PC-9 (cell line): ENCODE measurements at regions not wholly inside any gene's neighbourhood (a gene's known extent, or its start where the extent isn't known, plus 50 kb on each side); places are given as distances from the start of the nearest gene placed in this dataset.

Source experiments
- BruUV-seq: library from RNA; stranded (reverse); fragments of 400-500 nt; replicated peaks from 2 replicates; lab custom pipeline; 2021; lab: Mats Ljungman, UMichigan
- CTCF ChIA-PET: fragments of 300-600 bp; sonication (Branson Sonifier 250); formaldehyde crosslinking; loops from one replicate; lab custom pipeline; 2022; ENCODE audit warnings: antibody characterized with exemption; lab: Charles Lee
- POLR2A ChIA-PET: fragments of 300-600 bp; sonication (Branson Sonifier 250); formaldehyde crosslinking; loops from one replicate; lab custom pipeline; 2022; ENCODE audit warnings: antibody characterized with exemption; ENCODE audit not compliant: unreplicated experiment; lab: Charles Lee
- DNase-seq, 2 experiments: peaks; one replicate each; pipeline versions ENCODE4 v3.0.0 to v3.0.0-alpha.2; 2015 to 2022; ENCODE audit warnings: mixed read lengths in 1 of 2
- H2AFZ ChIP-seq: fragments of 200-600 bp; sonication (generic); 2 replicates; pipeline ENCODE4 v1.8.1; 2017; ENCODE audit warnings: antibody characterized with exemption
- H3F3A ChIP-seq: fragments of 200-600 bp; sonication (generic); 2 replicates; pipeline ENCODE4 v1.8.1; 2017; ENCODE audit warnings: antibody characterized with exemption, mild to moderate bottlenecking, low read depth; ENCODE audit not compliant: insufficient read depth
- H3K27ac ChIP-seq: fragments of 200-600 bp; sonication (generic); 2 replicates; pipeline ENCODE4 v1.6.1; 2016; ENCODE audit warnings: mixed run types
- H3K27me3 ChIP-seq: fragments of 200-600 bp; sonication (generic); 2 replicates; pipeline ENCODE4 v1.6.1; 2016; ENCODE audit warnings: low read depth, mixed run types; ENCODE audit not compliant: insufficient read depth
- H3K36me3 ChIP-seq: fragments of 200-600 bp; sonication (generic); 2 replicates; pipeline ENCODE4 v1.6.1; 2016; ENCODE audit warnings: low read depth, mixed run types
- H3K4me1 ChIP-seq: fragments of 200-600 bp; sonication (generic); replicated peaks from 2 replicates; pipeline ENCODE4 v1.6.1; 2016; ENCODE audit warnings: mixed run types; ENCODE audit not compliant: insufficient read depth
- H3K4me2 ChIP-seq: fragments of 200-600 bp; sonication (generic); 2 replicates; pipeline ENCODE4 v1.6.1; 2017; ENCODE audit warnings: mixed run types
- H3K4me3 ChIP-seq: fragments of 200-600 bp; sonication (generic); 2 replicates; pipeline ENCODE4 v1.6.1; 2016; ENCODE audit warnings: mixed run types
- H3K79me2 ChIP-seq: fragments of 200-600 bp; sonication (generic); 2 replicates; pipeline ENCODE4 v1.6.1; 2017; ENCODE audit warnings: low read depth, mixed run types
- H3K9me2 ChIP-seq: fragments of 200-600 bp; sonication (generic); 2 replicates; pipeline ENCODE4 v1.8.1; 2017; ENCODE audit warnings: mild to moderate bottlenecking; ENCODE audit not compliant: insufficient read depth
- H3K9me3 ChIP-seq: fragments of 200-600 bp; sonication (generic); 2 replicates; pipeline ENCODE4 v1.8.1; 2016; ENCODE audit warnings: low read depth; ENCODE audit not compliant: insufficient read depth
- H4K20me1 ChIP-seq: fragments of 200-600 bp; sonication (generic); 2 replicates; pipeline ENCODE4 v1.8.1; 2017; ENCODE audit not compliant: insufficient read depth
- EZH2 ChIP-seq: fragments of 200-600 bp; sonication (generic); IDR thresholded peaks from 2 replicates; pipeline ENCODE4 v1.8.0; 2017; ENCODE audit warnings: antibody characterized with exemption, low read depth
- intact Hi-C: fragments of 100-400 bp; cut with micrococcal nuclease; formaldehyde crosslinking; loops from one replicate; pipeline ENCODE4 v1.10.0; 2022; ENCODE audit not compliant: unreplicated experiment
- TF ChIP-seq, protein P1 (sequence below): fragments of 200-600 bp; sonication (generic); conservative IDR thresholded peaks from 2 replicates; pipeline ENCODE4 v1.6.1; 2017; ENCODE audit warnings: mixed run types, antibody characterized with exemption, mild to moderate bottlenecking, moderate library complexity

DNA sequence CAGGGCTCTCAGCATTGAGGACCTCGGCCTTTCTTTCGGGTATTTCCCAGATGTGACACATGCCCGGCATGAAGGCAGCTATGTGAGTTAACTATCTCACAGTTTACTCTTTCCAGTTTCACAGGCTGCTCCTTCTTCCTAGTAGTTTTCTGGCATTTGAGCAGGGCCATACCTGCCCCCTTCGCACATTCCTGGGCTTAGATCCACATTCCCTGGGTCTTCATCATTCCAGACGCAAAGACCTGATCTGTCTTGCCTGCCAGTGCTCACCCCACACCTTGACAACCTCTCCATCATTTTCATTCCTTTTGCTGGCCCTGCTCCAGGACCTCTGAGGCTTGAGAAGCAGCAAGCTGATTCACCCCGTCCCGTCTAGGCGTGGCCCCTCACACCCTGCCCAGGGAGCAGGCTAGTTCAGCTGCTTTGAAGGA lies 227.5 kb downstream of the WDR11 start:
- intact Hi-C loops, result no loop called here
- TF ChIP-seq, protein P1, sequence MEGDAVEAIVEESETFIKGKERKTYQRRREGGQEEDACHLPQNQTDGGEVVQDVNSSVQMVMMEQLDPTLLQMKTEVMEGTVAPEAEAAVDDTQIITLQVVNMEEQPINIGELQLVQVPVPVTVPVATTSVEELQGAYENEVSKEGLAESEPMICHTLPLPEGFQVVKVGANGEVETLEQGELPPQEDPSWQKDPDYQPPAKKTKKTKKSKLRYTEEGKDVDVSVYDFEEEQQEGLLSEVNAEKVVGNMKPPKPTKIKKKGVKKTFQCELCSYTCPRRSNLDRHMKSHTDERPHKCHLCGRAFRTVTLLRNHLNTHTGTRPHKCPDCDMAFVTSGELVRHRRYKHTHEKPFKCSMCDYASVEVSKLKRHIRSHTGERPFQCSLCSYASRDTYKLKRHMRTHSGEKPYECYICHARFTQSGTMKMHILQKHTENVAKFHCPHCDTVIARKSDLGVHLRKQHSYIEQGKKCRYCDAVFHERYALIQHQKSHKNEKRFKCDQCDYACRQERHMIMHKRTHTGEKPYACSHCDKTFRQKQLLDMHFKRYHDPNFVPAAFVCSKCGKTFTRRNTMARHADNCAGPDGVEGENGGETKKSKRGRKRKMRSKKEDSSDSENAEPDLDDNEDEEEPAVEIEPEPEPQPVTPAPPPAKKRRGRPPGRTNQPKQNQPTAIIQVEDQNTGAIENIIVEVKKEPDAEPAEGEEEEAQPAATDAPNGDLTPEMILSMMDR, result no peak
- Histone ChIP-seq H3K79me2 (no peaks in the 10 kb centered on the region), H3K4me1 (no peaks in the 10 kb centered on the region), H3K9me3 (no peaks in the 10 kb centered on the region), H3K4me2 (no peak overlapping the region), H2AFZ (no peak overlapping the region), H4K20me1 (no peaks in the 10 kb centered on the region), H3K4me3 (no peak overlapping the region), H3F3A (no peaks in the 10 kb centered on the region), H3K27me3 (peaks cover 36% of the 10 kb centered on the region), H3K9me2 (no peaks in the 10 kb centered on the region), H3K27ac (no peak overlapping the region), H3K36me3 (no peaks in the 10 kb centered on the region)
- POLR2A ChIA-PET, result no interaction called here
- CTCF ChIA-PET, result no interaction called here
- no peak for DNase-seq
- BruUV-seq, result no TSS peak

DNA sequence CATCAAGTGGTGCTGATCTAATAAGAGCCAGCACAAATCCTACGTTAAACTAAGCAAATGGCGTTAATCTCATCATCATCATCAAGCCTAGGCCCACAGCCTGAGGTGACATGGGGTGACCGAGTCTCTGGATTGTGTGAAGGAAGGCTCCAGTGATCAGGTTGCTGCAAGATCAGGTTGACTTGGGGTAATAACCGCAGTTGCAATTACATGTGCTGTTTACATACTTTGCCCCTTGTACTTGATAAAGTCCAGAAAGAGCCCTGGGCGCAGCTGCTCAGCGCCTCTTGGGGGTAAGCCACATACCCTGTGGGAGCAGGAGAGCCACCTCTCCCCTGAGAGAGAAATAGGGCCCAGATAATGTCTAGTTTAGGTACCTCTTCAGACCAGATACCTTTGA lies 228.1 kb downstream of the WDR11 start:
- H3K27me3 ChIP-seq, result peaks cover 40% of the 10 kb centered on the region
- no peaks in the 10 kb centered on the region for H3K79me2 ChIP-seq
- BruUV-seq, result no TSS peak
- no peaks in the 10 kb centered on the region for H3K4me1 ChIP-seq
- no peaks in the 10 kb centered on the region for H3K9me2 ChIP-seq
- intact Hi-C loops, result no loop called here
- no peaks in the 10 kb centered on the region for H4K20me1 ChIP-seq
- H3K27ac ChIP-seq, result no peak overlapping the region
- TF ChIP-seq, protein P1, result no peak
- no peak for TF ChIP-seq EZH2
- POLR2A ChIA-PET, result no interaction called here
- no peak overlapping the region for H2AFZ ChIP-seq
- DNase-seq, result no peak
- CTCF ChIA-PET, result no interaction called here
- H3K36me3 ChIP-seq, result no peaks in the 10 kb centered on the region
- H3K9me3 ChIP-seq, result no peaks in the 10 kb centered on the region
- H3K4me3 ChIP-seq, result no peak overlapping the region
- no peak overlapping the region for H3K4me2 ChIP-seq
- H3F3A ChIP-seq, result no peaks in the 10 kb centered on the region

DNA sequence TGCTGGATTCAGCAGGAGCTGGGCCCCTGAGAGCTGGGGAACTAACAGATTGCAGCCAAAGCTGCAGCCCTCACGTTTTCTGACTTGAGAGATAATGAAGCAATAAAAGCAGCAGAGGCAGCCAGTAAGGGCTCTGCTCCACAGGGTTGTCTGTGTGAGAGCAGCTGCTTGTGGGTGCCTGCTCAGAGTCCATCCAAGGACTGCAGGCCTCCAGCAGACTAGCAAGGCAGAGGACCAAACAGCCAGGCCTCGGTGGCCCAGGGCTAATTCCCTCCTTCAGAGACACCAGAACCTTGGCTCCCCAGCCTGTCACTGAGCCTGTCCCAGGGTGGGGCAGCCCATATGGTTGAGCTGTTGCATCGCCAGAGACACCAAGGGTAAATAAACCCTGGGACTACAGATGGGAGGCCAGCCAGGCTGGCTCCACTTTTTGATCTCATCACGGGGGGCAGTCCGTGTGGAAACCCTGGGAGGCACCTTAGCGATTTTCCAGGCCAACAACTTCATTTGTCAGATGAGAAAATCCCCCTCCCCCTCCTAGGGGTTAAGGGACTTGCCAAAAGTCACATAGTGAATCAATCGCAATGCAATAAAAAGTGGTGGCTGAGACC lies 229.2 kb downstream of the WDR11 start:
- intact Hi-C loops, result no loop called here
- Histone ChIP-seq H3K9me3 (no peaks in the 10 kb centered on the region), H3K36me3 (no peaks in the 10 kb centered on the region), H3K27me3 (peaks cover 40% of the 10 kb centered on the region), H2AFZ (no peak overlapping the region), H4K20me1 (no peaks in the 10 kb centered on the region), H3K4me1 (no peaks in the 10 kb centered on the region), H3K9me2 (no peaks in the 10 kb centered on the region), H3K4me2 (no peak overlapping the region), H3K27ac (no peak overlapping the region), H3F3A (no peaks in the 10 kb centered on the region), H3K4me3 (no peak overlapping the region), H3K79me2 (no peaks in the 10 kb centered on the region)
- TF ChIP-seq, protein P1, result no peak
- no peak for TF ChIP-seq EZH2
- CTCF ChIA-PET, result no interaction called here
- DNase-seq, result no peak
- BruUV-seq, result no TSS peak
- POLR2A ChIA-PET, result no interaction called here
